ENCODE measurements at regions not wholly inside any gene's neighbourhood (a gene's known extent, or its start where the extent isn't known, plus 50 kb on each side); places are given as distances from the start of the nearest gene placed in this dataset.

DNA sequence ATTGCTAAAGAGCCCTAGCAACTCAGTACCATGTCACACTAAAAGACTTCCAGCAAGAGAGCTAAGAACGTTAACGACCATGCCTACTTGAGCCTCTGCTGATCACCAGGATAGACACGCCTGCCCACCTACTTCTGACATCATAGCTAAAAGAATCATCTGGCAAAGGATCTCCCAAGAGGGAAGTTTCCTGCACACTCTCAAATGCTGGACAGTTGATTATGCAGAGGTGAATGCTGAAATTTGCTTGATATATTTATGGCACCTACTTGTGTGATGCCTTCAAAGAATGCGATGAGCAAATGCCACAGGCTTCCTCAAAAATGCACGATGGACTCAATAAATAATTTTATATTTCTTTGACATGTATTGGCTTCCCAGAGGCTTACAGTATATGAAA, 113.6 kb downstream of the GALC start:
- no peak for DNase-seq

DNA sequence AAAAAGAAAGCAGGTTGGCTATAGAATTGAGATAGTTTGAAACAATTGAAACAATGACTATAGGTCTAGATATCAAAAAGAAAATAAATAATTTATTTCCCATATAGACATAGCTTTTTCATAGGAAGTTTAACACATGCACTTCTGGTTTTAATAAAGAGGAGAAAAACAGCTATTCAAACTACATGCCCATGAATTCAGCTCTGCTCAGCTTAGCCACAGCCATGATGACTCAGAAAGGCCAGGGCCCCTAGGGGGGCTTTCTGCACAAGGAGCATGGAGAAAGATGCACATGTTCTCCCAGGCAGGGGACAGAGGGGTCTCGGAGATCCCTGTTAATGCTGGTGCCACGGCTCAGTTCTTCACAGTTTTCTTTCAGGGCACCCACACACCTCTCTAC, 114.0 kb downstream of the GALC start:
- no peak for DNase-seq

DNA sequence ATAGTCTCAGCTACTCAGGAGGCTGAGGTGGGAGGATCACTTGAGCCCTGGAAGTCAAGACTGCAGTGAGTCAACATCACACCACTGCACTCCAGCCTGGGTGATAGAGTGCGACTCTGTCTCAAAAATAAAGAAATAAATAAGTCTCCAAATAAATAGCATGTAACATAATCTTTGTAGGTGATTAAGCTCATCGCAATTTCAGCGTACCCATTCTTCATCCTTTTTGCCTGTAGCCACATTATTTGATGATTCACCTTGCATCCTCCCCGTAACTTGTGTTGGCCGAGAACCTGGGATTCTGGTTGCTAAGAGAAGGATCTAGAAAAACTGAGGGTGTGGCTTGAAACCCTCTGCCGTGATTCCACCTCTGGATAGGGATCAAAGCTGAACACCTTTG, 115.1 kb downstream of the GALC start:
- no peak for DNase-seq

DNA sequence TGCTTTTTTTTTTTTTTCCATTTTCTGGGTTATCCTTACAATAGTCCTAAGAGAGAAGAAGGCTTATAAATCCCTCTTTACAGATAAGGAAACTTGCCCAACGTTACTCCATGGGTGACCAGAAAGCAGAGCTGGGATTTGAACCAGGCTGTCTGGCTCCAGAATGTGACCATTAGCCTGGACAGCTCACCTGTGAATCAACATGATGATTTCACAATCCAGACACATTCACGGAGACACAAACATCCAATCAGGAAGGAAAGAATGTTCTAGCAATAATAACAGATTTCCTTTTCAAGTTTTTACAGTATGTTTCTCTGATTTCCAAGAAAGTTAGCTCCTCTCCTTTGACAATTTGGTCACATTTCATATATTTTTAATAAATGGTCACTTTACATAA, 118.3 kb downstream of the GALC start:
- no peak for DNase-seq

DNA sequence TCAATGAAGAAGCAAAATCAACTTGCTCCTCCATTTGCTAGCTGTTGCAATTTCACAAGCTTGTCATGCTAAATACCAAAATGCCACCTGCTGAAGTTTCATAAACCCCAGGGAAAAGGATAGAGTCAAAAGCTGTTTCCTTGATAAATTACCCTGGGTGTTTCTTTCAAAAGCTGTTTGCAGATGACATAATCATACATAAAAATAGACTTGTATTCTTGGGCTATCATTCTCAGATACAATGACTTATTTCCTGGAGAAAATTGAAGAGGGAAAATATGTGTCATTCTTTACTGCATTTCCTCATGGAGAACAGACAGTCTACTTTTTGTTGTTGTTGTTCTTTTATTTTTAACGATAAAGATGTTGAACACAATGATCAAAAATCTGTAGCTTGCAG, 119.2 kb downstream of the GALC start:
- no peak for DNase-seq

DNA sequence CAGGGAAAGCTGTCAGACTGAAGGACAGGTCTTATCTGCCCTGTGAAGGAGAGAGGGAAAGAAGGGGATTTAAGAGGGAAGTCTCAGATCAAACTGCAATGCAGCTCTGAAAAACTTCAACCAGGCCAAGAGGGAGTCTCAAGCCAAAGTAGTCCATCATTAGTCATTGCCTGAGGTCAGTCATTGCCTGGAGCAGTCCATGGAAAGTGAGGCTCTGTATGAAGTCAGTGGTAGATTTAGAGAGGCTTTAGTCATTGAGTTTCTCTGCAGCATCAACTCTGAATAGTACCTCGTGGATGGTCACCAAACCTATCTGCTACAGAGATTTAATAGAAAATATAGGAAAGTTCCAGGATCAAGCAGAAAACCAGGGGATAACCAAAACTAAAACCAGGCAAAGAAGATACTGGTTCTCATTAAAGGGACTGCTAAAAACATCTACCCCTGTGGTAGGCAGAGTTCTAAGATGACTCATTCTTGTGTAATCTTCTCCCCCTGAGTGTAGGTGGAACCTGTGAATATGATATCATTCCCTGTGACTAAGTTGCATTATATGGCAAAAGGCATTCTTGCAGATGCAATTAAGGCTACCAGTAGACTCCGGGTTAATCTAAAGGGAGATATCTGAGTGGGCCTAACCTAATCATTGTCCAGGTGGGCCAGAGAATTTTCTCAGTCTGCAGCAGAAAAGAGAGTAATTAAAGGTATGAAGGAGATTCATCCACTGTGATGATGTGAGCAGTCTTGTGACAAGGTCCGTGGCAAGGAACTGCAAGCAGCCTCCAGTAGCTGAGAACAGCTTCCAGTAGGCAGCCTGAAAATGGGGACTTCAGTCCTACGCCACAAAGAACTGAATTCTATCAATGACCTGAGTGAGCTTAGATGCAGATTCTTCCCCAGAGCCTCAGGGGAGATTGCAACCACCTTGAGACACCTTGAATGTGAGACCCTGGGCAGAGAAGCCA, 123.1 kb downstream of the GALC start:
- no peak for DNase-seq

DNA sequence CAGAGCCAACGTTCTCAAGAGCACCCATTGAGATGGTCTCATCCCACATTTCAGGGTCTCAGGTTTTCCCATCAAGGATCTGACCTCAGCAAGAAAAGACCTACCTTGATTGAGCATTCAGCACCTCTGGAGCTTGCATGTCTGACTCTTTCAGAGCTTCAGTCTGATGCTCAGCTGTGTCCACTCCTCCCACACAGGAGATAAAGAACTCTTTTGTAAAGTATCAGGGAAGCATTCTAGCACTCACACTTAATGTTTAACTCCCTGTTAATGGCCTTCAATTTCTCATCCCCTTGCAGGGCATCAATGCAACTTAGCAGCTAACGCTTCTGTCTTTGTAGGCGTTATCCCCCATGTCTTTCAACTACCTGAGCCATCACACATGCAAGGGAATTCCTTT, 124.1 kb downstream of the GALC start:
- DNase-seq, result no peak

DNA sequence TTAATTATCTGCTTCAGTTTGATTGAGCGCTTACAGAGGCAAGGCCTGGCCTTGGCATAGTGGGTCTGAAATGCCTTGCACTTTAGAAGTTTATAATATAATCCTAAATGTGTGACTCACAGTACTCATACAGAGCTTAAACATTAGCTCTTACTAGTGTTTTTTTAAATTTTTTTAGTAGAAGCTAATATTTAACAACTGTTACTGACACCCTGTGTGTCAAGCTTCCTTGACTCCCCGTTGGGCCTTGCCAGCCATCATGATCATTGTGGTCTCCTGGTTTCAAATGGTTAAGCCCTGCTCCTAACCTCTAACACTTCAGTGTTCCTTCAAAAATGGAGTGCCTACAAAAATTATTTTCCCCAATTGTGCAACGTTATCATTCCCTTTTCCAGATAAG, 126.9 kb downstream of the GALC start:
- DNase-seq, result no peak

DNA sequence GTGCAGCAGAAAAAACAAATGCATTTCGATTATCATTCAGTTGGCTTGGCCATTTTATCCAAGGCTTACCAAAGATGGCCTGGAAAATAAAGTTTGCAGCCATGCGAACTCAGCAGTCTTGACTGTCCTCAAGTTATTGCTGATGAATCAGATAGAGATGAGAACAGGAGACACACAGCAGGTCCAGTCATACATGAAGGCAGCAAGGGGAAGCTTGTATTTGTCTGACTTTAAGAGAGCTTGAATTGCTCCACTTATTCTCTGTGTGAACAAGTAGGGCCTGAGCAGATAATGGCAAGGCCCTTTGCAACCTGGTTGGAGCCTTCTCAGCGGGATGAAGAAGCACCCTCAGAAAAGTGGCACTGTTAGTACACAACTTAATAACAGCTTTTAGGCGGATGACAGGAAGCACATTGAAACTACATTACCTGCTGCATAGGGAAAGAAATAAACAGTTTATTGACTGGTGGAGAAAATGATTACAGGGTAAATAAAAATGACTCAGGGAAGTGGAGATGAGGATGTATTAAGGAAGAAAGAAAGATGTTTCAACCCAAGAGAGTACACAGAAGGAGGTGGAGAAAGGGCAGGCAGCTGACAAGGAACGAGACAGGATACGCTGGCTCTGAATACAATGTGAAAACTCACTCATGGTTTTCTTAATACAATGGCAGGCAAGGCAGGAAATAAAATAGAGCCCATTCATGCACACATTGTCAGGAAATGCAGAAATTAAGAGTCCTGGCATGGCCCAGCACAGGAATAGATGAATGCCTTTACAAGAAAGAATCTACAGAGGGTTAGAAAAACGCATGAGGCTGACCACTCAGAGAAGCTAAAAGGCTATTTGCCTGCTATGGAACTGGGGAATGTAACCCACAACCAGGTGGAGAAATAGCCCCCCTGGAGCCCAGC, 128.4 kb downstream of the GALC start:
- DNase-seq, result no peak

DNA sequence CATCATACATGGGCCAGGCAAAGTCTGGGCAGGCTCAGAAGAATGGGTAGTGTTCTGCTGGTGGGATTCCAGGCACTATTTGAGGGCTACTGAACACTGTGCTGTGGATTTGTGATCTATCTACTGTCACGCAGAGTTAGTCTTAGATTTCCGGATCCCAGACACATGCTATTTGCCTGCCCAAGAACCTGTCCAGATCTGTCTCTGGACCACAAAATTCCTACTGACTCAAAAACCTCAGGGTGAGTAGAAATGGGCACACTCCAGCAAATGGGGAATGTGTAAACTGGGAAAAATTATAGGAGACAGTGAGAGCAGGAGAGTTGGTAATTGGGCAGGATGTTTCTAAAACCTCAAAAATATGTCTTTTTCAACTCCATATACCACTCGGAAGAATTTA, 129.9 kb downstream of the GALC start:
- DNase-seq, result no peak

DNA sequence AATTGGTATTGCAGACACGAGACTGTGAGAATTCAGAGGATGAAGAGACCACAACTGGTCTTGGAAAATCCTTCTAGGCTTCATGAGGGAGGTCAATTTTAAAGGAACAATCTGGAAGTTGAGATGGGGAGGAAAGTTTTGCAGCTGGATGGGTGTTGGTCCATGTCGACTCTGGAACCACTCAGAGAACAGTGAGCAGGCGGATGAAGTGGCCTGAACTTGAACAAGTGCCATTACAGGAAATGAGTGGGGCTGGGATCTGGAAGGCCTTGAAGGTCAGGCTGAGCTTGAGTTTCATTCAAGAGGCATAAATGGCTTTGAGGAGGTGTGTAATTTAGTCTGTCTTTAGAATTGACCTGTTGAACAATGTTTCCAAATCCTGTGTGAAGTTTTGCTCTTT, 140.9 kb downstream of the GALC start:
- no peak for DNase-seq

DNA sequence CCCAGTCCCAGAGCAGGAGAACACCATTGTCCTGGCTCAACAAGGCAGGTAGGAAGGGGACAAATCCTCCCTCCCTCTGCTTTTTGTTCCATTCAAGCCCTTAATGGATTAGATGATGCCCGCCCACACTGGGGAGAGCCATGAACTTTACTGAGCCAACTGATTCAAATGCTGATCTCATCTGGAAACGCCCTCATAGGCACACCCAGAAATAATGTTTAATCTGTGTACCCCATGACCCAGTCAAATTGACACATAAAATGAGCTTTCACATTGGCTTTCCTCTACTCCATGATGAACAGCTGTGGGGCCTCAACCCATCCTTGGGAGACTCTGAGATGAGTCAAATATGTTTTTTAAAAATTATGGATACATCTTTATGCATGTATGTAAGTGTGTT, 141.8 kb downstream of the GALC start:
- DNase-seq, result no peak

DNA sequence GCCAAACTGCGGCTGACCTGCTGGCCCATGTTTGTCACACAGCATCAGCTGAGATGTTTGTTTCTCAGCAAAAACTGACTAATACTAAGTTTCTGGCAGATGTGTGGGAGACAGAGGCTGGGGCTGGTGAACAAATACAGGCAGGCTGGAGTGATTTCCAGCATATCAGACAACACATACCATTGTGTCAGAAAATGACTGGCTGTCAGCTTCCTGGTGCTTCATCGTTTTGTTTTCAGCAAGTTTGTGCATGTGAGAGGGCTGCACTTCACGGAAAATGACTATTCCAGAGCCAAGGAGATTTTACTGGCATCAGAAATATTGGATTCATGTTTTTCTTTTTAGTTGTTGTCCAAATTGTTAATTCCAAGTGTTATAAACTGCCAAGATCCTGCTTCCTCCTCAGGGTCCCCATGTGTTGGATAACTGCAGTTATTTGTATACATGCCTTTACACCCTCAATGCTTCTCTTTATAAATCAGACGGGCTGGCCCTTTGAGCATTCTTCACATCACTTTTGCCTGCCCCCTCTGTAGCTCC, 145.7 kb downstream of the GALC start:
- no peak for DNase-seq

DNA sequence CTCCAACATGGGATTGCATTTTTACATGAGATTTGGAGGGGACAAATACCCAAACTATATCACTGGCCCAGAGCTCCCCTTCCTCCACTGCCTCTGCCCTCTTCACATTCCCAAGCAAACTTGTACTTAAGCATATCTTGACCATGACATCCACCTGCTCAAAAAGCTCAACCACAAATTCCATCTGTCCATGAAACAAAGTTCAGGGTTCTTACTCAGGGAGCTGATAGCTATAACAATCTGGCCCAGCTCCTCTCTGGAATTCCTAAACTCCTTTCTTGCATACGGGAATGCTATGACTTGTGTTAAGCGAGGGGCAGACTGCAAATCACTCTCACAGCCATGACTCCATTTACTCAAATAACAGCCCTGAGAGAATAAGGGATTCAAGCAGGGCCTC, 152.1 kb downstream of the GALC start:
- no peak for DNase-seq

DNA sequence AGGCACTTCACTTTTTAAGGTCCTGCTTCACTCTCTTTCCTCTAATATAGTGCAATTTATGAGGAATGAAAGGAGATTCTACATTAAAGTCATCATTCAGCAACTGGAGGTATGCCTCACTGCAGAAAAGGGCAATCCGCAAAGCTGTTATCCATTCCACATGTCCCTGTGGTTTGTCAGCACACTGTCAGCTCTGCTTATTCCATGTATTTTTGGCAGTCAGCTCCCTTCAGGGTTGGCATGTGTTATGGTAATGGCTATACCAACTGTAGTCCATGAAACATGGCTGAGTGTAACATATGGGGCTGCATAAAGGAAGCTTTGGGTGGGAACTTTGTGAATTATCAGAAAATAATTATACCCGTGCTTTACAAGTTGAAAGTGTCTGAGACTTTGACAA, 154.1 kb downstream of the GALC start:
- DNase-seq, result no peak

DNA sequence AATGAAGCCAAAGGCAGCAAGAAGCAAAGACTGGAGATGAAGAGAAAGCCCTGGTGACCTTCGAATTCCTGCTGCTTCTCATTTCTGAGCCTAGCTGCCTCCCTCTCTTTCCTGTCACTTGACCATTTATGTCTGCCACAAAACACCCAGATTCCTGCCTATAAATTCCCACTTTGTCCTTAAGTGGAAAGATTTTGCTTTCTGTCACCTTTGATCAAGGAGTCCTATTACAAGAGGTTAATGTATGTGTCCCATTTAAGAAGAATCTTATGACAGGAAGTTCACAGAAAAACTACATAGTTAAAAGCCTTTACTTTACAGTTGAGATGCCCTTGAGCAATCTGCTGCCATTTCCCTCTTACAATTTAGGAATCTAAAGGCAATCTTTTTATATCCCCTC, 155.7 kb downstream of the GALC start:
- DNase-seq, result no peak

DNA sequence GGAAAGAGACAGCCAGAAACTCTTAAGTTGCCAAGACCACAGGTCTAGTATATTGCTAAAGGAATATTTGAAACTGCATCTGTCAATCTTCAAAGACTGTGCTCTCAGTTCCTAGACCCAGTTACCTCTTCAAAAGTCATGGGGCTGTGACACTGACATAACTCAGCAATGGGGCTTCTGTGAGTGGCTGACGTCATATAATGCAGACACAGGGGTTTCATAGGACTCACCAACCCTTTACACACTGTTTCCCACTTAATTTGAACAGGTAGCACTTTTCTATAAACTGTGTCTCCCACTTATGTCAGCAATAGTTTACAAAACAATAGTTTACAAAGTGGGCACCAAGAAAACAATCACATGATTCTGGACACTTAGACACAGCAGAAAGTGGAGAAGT, 158.4 kb downstream of the GALC start:
- no peak for DNase-seq

DNA sequence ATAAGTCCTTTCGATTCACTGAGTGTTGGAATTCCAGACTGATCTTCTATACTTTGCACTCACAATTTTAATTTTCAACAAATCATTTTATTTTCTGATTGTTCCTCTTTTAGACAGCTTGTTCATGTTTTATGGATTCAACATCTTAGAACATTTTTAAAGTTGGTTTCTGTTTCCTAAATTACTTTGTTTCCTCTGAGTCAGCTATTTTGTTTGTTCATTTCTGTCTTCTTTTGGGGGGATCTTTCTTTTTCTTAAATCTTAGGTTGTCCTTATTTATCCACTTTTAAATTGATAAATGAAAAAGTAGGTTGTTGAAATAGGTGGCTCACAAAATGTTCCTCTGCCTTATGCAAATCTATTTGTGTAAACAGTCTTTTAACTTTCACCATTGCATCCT, 160.0 kb downstream of the GALC start:
- DNase-seq, result no peak

DNA sequence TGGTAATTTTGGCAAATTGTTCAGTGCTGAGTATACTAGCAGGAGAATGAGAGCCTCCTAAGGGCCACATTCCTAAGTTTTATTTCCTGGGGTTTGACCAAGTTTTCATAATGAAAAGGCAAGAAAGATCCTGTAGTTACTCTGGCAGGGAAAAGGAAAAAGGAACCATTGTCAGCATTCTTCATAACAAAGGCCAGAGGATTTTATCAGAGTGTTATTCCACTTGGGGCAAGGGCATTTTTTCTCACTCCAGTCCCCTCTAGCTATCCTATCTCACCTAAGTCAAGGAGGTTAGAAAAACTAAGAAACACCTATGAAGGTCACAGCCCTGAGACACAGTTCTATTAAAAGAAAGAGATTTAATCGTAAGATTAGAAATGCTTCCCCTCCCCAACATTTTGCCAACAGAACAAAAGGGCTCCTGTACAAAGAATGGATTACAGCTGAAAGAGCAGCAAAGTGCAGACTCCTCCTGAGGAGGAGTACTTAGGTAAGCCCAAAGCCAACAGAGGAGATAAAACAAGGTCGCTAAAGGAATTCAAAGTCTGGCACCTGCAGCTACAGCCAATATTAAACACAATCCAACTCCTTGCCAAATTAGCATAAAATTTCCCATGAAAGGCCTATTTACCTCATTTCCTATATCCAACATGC, 162.4 kb downstream of the GALC start:
- no peak for DNase-seq

DNA sequence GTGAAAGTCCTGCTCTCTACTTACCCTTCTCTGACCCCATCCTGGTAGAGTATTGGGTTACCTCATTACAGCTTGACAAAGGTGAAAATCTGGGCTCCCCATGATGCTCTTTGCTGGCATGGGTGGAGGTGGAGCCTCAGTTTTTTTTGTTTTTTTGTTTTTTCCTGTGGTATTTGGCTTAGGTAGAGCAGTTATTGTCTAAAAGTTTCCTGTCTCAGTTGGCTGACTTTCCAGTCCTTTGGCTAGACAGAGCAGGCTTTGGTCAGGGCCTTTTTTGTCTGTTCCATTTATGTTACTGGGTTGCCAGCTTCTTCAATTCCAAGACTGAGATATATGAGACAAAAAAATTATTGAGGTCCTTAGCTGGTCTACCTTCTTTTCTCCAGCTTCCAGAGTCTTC, 163.4 kb downstream of the GALC start:
- DNase-seq, result no peak

DNA sequence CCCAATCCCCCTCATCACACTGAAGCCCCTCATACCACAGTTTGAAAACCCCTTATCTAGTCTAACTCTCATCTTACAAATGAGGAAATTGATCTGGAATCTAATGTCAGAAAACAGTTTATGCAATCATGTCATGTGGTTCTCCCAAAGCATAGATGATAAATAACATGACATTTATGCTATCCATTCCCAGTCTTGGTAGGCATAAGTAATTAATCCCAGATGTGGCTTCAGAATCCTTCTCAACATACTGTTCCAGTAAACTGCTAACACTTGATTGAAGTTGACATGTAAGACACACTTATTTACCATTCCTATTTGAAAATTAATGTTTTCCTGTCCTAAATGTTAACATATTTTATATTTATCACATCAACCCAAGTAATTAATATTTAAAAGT, 168.7 kb downstream of the GALC start:
- DNase-seq, result no peak

DNA sequence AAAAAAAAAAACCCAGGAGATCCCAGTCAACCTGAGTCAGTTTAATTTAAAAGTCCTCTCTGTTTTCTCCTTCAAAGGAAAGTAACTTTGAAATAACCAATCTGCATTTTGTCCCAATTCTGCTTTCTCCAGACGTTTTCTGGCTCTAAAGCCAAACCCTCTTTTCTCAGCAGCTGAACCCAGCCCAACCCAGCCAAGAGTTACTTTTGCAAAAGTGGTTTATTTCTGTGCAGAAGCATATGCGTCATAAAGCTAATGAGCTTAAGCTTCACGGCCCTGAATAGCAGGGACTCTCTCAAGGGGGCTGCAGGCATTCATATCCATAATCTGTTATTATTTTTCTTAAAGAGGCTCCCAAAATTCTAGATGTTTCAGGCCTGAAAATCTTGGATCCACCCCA, 176.6 kb downstream of the GALC start:
- DNase-seq, result no peak

DNA sequence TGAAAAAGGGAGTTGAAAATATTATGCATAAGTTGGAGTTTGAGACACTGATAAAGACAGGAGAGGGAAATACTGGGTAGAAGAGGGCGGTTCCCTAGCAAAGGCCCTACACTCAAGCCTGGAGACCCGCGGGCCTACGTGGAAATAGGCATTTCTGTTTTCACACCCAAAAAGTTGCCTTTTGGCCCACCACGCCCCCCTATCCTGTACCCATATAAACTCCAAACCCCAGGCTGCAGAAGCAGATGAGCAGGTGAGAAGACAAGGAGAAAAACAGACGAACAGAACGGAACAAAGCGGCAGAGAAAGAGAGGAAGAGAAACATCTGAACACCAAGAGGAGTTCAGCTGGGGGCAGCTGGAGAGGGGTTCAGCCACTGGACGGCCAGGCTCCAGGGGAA, 177.9 kb downstream of the GALC start:
- no peak for DNase-seq

All from CD4-positive, alpha-beta T cell treated with Interleukin-6 for 4 hours (primary cell).